Right renal cortex interstitium (tissue), 3 donors: ENCODE measurements at regions not wholly inside any gene's neighbourhood (a gene's known extent, or its start where the extent isn't known, plus 50 kb on each side); places are given as distances from the start of the nearest gene placed in this dataset.

Source experiments
- DNase-seq, 3 donors: peaks; one replicate each; pipeline ENCODE4 v3.0.0-alpha.2; 2013; ENCODE audit warnings: low read depth in 3 of 3, low spot score in 2 of 3

DNA sequence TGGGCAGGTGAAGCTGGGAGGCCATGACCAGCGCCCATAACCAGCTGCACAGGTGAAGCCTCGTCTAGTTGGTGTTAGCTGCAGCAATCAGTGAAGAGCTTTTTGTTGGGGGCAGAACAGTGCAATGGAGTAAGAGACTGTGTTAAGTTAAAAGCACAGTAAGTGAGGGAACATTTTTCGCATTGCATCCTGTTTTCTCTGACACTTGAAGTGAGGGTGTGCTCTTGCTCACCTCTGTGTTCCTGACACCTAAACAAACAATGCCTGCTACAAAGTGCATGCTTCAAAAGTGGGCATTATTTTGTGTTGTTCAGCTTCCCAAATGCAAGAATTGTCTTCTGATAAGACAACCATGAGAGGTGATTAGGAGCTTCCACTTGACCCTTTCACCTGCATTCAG is 324.0 kb upstream of the ACVR2A start:
- DNase-seq = no peak

DNA sequence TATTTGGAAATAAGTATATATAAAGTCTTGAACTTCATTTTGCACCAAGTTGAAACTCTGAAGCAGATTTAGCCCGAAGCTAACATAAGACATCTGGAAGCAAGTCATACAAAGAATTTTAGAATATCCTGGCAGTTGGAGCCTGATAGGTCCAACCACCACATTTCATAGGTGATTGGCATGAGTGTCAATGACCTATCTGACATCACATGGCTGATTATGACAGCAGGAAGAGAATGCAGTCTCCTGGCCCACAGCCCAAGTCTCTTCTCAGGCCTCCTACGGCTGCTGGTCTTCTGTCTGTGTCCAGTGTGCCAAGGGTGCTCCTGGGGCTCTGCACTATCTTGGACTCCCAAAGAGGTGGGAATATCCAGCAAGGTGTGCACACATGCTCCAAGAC is 325.7 kb upstream of the ACVR2A start:
- no peak for DNase-seq

DNA sequence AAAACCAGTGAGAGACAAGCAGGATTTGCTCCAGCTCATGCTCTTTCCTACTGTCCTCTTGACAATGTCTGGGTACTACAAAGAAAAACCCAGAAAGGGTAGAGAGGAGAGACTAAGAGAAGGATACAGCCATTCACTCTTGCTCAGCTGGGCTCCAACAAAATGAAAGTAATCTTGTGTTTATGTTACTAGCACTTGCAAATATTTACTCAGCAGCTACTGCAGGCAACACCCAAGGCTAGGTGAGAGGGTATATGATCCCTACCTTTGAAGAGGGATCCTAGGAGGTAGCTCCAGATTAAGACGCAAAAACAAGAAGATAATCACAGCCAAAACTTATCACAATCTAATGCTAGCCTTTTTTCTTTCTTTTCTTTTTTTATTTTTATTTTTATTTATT is 329.6 kb upstream of the ACVR2A start:
- no peak for DNase-seq

DNA sequence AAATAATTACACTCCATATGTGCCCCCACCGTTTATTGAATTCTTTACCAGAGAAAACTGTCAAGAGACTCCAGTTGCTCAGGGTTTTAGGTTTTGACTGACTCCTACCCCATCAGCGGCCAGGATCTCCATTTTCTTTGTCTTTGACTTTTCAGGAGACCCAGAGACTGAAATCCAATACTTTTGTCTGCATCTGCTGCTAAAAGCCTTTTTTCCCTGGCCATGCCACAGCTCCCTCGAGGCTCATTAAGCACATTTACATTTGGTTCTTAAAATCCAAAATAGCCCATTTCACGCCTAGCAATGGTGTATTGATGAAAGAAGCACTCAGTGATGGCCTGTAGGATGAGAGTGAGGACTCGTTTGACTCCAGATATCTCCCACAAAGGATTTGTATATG is 332.6 kb upstream of the ACVR2A start:
- DNase-seq = no peak

DNA sequence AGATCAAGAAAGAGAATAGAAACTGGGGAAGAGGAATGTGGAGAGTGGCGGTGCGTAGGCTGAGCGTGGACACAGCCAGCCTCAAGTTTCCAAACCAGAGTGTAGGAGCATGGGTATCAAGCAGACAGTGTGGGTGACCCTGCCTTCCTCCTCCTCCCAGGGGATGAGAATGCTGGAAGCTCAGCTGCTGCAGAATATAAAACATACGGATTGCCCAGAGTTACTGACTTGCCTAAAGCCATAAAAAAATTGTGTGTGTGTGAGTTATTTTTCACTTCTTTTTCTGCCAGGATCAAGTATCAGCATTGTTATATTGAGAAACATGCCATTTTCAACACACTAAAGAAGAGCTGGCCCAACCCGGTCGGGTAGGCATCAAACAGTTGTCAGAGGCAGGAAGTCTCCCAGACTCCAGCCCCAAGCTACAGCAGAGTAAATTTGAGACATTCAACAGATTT is 333.3 kb upstream of the ACVR2A start:
- peak in 1 of 3 donors; percentile 10 for DNase-seq

DNA sequence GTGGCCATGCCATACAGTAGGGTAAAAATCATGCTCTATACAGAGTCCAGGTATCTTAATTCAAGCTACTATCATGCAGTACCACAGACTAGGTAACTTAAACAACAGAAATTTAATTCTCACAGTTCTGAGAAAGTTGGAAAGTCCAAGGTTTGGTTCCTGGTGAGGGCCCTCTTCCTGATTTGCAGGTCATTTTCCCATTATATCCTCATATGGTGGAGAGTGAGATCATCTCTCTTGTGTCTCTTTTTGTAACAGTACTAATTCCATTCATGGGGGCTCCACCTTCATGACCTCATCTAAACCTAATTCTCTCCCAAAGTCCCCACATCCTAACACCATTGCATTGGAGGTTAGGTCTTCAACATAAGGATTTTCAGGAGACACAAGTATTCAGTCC is 335.0 kb upstream of the ACVR2A start:
- DNase-seq = no peak

DNA sequence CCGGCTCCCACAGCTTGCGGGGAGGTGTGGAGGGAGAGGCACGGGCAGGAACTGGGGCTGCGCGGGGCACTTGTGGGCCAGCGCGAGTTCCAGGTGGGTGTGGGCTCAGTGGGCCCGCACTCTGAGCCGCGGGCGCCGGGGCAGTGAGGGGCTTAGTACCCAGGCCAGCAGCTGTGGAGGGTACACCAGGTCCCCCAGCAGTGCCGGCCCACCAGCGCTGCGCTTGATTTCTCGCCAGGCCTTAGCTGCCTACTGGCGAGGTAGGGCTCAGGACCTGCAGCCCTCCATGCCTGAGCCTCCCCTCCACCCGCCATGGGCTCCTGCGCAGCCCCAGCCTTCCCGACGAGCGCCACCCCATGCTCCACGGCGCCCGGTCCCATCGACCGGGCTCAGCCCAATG is 337.9 kb upstream of the ACVR2A start:
- no peak for DNase-seq

DNA sequence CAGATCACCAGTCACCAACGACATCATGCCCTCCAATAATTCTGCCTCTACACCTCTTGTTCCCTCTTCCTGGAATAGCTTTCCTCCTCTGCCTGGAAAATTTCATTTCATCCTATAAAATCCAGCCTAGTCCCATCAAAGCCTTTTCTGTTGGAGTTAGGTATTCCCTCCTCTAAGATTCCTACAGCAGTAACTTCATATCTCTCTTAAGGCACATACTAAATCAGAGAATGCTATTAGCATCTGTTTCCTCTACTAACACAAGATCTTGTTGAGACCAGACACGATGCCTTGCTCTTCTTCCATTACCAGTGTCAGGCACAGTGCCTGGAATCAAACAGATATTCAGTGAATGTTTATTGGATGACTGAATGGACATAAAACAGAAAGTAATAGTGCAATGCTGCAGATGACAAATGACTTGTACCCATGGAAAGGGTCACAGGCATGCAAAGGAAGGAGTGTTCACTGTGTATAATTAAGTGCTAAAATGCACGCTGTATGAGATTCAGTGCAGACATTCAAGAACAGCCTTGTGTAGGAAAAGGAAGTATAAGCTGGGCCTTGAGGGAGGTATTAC is 342.0 kb upstream of the ACVR2A start:
- no peak for DNase-seq

DNA sequence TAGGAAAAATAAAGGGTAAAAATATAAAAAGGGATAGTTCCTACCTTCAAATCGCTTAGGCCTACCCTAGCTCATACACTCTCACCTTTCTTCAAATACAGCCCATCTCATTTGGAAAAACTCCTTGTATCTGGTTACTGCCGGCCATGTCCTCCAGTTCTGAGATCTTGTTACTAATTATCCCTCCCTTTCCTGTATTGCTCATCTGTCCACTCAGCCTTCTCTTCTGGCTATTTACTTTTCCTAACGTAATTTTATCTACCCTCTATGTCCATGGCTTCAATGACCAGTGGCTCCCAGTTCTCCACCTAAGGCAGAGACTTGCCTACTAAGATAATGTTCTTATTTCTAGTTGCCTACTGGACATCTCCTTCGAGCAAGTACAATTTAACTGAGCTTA is 342.9 kb upstream of the ACVR2A start:
- DNase-seq = no peak

DNA sequence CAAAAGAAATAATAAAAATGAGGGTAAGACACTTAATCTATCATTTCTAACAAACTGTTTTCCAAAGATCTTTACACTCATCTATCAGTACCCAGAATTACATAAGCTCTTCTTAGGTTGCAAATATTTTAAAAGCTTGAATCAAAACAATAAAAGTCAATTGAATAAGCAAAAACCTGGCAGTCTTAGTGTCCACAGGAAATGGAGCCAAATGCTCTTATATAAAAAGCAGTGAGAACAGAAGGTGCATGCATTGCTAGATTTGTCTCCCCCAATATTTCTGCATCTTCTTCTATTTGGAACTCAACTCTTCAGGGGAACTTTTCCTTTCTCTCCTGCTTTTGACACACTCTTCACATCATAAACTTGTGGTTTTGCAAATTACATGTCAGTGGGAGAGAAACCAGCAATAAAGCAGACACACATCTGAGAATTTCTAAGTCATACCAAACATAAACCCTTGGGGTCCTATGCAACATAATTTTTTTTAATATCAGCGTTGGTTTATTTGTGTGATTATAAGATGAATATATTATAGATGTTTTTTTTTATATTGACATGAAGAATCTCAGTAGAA is 343.9 kb upstream of the ACVR2A start:
- DNase-seq = no peak

DNA sequence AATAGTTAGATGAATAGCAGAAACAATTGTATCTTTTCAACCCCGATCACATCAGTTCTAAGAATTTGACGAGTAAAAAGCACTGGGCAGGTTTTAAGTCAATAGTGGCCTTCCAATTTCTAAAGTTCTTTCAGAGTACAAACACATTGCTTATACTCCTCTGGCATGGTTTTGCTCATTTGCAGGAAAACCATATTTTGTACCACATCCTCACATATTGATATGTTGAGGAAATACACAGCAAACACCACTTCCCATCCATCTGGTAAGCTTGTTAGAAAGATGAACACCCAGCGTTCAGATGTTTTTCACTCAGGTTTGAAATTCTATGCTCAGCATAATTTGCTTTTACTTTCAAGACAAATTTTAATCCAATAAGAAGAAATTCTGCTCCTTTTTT is 344.6 kb upstream of the ACVR2A start:
- DNase-seq = no peak

DNA sequence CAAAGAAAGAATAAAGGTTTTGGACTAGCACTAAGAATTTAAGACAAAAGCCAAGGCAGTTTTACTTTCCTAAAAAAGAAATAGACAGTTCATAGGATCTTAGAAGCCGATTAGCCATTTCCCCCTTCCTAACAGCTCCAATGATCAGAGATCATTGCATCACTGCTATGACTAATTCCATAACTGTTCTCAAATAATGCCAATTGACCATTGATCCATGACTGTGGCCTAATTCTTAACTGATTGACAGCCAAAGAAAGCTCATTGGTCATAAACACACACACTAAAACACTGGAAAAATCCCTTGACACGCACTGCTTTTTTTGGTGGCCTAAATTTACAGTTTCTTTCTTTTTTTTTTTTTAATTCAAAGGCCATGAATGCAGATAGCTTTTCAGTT is 345.0 kb upstream of the ACVR2A start:
- DNase-seq = no peak

DNA sequence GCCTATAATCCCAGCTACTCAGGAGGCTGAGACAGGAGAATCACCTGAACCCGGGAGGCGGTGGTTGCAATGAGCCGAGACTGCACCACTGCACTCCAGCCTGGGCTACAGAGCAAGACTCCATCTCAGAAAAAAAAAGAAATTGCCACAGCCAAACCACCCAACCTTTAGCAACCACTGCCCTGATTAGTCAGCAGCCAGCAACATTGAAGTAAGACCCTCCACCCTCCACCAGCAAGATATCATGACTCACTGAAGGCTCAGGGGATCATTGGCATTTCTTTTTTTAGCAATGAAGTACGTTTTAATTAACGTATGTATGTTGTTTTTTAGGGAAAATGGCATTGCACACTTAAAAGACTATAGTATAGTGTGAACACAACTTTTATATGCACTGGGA is 349.1 kb upstream of the ACVR2A start:
- DNase-seq = no peak

DNA sequence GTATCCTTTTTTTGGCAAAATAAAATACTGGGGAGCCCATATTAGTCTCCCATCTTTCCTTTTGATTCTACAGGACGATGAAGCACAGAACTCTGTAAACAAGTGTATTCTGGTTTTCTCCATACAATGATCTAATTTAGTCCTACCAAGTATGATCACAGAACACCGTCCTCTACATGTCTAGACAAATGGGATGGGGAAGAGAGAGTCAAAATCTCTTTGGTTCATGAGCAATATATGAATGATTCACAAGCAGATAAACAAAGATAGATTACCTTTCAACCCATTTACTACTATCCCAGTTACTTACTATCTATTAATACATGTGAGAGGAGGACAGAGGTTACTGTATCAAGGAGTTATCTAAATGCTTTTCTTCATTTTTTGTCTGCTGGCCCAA is 352.4 kb upstream of the ACVR2A start:
- no peak for DNase-seq

DNA sequence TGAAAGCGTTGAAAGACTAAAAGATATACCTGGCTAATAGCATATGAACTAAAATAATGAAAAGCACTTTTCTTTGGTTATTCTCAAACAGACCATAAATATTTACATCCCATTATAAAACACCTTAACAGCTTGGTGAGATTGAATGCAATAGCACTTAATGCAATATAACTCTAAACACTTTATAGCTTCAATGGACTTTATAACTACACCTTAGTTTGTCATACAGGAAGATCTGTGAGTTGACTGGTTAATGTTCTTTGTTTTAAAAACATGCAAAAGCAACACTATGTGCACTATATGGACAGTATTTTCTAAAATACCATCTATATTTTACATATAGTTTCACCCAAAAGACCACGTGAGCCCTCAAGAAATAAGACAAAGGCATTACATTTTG is 353.3 kb upstream of the ACVR2A start:
- no peak for DNase-seq

DNA sequence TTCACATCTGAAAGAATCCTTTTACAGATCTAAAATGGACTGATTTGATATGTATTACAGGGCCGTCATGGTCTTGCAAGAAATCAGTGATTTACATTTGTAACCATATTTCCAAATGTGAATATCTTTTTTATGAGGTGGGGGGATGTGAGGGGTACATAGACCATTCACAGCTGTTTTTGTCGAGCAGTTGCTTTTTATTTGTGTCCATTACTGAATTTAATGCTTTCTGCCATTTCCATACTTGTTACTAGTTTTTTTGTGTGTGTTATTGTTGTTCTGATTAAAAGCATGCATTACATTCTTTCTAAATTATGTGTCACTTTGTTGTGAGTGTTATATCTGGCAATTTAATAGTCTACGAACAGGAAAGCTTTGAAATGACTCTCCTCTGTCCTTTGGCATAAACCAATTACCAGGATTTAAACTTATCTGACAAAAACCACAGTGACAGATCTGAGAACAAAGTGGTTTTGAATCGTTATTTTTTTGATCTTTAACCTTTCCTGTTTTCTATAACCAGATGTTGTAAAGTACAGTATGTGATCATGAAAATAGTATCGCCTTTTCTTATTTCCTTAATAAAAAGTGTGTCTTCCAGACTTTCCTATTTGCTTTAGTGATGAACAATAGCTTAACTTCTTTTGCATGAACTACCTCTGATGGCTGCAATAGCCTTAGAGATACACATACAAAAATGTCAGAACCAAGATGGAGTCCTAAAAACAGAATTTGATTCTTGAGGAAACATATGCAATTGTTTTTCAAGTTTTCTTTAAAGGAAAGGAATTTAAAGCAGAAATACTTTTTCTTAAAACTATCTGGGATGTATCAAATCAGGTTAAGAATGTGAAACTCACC is 354.2 kb upstream of the ACVR2A start:
- DNase-seq = no peak

DNA sequence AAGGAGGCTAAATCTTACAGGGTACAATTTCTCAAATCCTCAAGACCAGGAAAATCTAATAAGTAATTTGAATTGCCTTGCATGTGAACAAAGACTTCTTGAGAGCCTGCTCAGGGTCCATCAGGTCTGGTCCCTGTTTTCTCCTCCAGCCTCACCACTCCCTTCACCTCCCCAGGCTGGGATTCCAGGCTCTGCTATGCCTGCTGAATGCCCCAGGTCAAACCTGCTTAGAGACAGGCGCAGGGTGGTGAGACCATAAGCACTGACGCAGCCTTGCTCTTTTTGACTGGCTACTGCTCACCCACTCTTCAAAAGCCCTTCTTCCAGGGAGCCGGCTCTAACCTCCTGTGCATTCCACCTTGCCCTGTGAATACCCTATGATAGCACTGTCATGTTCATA is 356.4 kb upstream of the ACVR2A start:
- DNase-seq = no peak

DNA sequence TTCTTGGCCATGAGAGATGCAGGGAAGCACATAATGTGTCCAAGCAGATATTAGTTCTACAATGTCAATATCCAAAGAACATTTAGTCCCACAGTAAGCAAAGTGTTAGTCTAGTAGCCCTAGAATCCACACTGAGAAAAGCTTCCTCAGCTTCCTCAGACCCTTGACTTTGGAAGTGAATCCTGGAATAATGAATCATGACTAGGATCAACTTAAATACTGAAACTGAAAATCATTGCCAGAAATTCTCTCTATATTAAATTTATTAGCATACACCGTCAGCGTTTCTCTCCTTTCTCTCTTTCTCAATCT is 356.9 kb upstream of the ACVR2A start:
- DNase-seq = no peak

DNA sequence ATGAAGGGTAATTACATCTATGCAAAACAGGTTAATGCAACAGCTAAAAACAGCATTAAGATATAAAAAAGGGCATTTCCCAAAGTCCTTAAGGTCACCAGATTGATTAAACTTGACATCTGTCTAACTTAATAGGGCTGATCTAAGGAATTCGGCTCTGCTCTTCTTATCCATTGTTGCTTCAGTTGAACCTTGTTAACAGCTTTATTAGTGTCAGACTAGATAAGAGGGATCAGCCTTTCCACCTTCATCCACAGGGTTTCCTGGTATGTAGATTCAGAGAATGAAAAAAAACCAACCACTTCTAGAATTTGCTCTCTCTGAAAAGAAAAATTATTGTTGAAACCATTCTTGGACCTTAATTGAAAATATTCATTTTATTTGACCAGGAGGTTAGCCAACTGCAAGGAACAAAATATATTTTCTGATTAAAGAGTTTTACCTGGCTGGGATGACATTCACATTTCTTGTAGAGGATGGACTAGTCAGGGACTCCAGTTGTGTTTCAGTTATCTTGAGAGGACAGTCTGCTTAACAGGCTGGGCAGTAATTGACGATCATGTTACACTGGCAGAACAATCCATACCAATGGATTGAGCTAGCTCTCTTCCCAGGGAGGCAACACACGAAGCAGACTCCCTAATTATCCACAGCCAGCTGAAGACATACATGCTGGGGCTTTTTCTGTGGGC is 357.4 kb upstream of the ACVR2A start:
- DNase-seq = no peak

DNA sequence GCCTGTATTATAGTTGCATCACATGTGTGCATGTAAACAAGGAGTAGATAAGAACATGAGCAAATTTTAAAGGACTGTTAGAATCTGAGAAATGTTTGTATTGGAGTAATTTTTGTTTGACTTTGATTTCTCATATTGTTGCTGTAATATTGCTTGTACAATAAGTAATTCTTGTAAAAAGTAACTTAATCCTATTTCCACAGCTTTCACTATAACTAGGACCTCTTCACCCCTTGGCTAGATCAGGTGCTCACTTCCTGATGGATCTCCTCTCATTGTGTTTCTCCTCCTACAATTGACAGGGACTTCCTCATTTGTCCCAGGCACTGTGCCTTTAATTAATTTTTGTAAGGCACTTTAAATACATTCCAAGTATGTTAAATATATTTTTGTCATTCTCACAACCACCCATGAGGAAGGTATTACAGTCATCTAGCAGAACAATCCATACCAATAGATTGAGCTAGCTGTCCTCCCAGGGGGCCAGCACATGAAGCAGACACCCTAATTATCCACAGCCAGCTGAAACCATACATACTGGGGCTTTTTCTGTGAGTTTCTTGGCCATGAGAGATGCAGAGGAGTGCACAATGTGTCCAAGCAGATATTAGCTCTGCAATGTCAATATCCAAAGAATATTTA is 359.5 kb upstream of the ACVR2A start:
- DNase-seq = no peak

DNA sequence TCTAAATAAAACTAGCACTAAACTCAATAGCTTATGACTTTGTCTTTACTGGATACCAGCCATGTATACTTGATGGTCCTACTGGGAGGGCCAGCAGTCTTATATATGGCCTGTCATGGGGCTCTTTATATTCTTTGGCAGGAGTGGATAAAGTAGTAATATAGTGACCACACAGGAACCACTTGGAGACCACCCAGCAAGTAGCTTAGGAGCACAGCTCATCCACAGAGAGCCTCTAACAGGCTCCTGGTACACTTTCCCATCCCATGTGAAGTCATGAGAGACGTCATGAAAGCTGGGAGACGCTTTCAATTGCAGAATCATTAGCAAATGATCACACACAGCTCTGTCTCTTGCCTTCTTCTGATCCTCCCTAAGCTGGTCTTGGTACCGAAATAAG is 360.9 kb upstream of the ACVR2A start:
- DNase-seq = no peak
